Aorta (tissue), 5 donors: ENCODE measurements at regions not wholly inside any gene's neighbourhood (a gene's known extent, or its start where the extent isn't known, plus 50 kb on each side); places are given as distances from the start of the nearest gene placed in this dataset.
"Not testable (repeated sequence)": the region's sequence is repeated elsewhere in the genome, so short reads cannot be mapped to it uniquely, and the experiment has no call there.

Source experiments
- ATAC-seq: fragments of 200-7000 bp; cut with Tn5 transposase; one replicate; pipeline ENCODE4 v1.9.1; 2022; ENCODE audit warnings: moderate library complexity; ENCODE audit not compliant: low FRiP score
- DNase-seq, 2 donors: peaks; one replicate each; pipeline ENCODE4 v3.0.0-alpha.2; 2020
- H3K27ac ChIP-seq, 2 donors: one replicate each; pipeline ENCODE4 v1.5.1; 2013; ENCODE audit warnings: low read length in 2 of 2, mild to moderate bottlenecking in 2 of 2, moderate library complexity in 2 of 2, control low read depth in 1 of 2, inconsistent platforms in 1 of 2, low read depth in 1 of 2
- H3K27me3 ChIP-seq, 2 donors: one replicate each; pipeline ENCODE4 v1.6.1; 2013; ENCODE audit warnings: control low read depth in 1 of 2, low read length in 1 of 2, mild to moderate bottlenecking in 1 of 2, moderate library complexity in 1 of 2; ENCODE audit not compliant: insufficient read depth in 2 of 2, control insufficient read depth in 1 of 2
- H3K36me3 ChIP-seq, 2 donors: one replicate each; pipeline ENCODE4 v1.6.1; 2013; ENCODE audit warnings: control low read depth in 1 of 2, low read length in 1 of 2, mild to moderate bottlenecking in 1 of 2; ENCODE audit not compliant: insufficient read depth in 2 of 2, control insufficient read depth in 1 of 2
- H3K4me1 ChIP-seq, 2 donors: one replicate each; pipeline ENCODE4 v1.6.1; 2013; ENCODE audit warnings: low read length in 2 of 2, control low read depth in 1 of 2, mild to moderate bottlenecking in 1 of 2, moderate library complexity in 1 of 2; ENCODE audit not compliant: insufficient read depth in 2 of 2, control insufficient read depth in 1 of 2
- H3K4me3 ChIP-seq, 2 donors: one replicate each; pipeline ENCODE4 v1.5.1; 2013; ENCODE audit warnings: low read length in 2 of 2, control low read depth in 1 of 2, mild to moderate bottlenecking in 1 of 2
- H3K9me3 ChIP-seq: one replicate; pipeline ENCODE4 v1.6.1; 2013; ENCODE audit warnings: mild to moderate bottlenecking, low read length; ENCODE audit not compliant: control insufficient read depth
- WGBS, 2 donors: extraction: QIAGEN DNeasy Blood & Tissue Kit; methylation state at CpG; one replicate each; pipeline ENCODE4 v1.1.7; 2013; 5-methylcytosine and 5-hydroxymethylcytosine counted together
- intact Hi-C, 2 donors: fragments of 100-400 bp; cut with DNase I; formaldehyde crosslinking; loops; one replicate each; pipeline versions ENCODE4 v1.14.2 to v1.15.0; 2022
- donor health status: healthy with polysubstance abuse.
- donor health status: Bipolar disorder and iron deficiency.
- donor health status: DM: no; HTN: no; CAD: no.
- donor health status: DM: no; HTN: no; CAD: no.
- donor health status: DM: yes; HTN: yes; CAD: no.

DNA sequence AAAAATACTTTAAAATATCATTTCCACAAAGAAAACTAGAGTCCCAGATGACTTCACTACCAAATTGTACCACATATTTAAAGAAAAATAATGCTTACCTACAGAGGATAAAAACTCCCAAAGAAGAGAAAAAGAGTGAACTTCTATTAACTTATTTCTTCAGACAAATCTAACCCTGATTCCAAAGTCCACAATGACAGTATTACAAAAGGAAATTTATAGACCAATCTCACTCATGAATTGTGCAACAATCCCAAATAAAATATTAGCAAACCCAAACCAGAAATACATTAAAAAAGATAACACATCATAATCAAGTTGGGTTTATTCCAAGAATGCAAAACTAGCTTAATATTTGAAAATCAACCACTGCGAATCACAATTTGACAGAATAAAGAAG lies 161.4 kb upstream of the GALNT2 start:
- H3K4me1 ChIP-seq: no peaks in the 10 kb centered on the region
- no peak overlapping the region for H3K4me3 ChIP-seq

GRCh38 chr1:229907884-229908638 lies 159.0 kb upstream of the GALNT2 start:
- Histone ChIP-seq H3K4me1 (no peaks in the 10 kb centered on the region), H3K27ac (no peak overlapping the region), H3K9me3 (peaks cover 4% of the 10 kb centered on the region), H3K36me3 (no peaks in the 10 kb centered on the region), H3K4me3 (no peak overlapping the region), H3K27me3 (peaks cover 0 to 2% of the 10 kb centered on the region in 2 donors)
- ATAC-seq (no peak), DNase-seq (no peak)
- intact Hi-C loops: no loop called here
- WGBS, 2 donors: 72 to 75% methylated on average over 7 of the region's 7 CpGs

More for the DNA sequence above, 161.4 kb upstream of the GALNT2 start:
- WGBS, 2 donors: 36 to 71% methylated on average over 1 of the region's 1 CpG
- peaks cover 5% of the 10 kb centered on the region for H3K9me3 ChIP-seq
- H3K27ac ChIP-seq: no peak overlapping the region
- H3K36me3 ChIP-seq: no peaks in the 10 kb centered on the region
- intact Hi-C loops: no loop called here
- H3K27me3 ChIP-seq: peaks cover 0 to 2% of the 10 kb centered on the region in 2 donors
- DNase-seq: no peak
- no peak for ATAC-seq

- H3K9me3 ChIP-seq: peaks cover 4% of the 10 kb centered on the region
- no peak overlapping the region for H3K4me3 ChIP-seq
- 94 to 96% methylated on average over 4 of the region's 4 CpGs for WGBS, 2 donors
- ATAC-seq: no peak
- DNase-seq: no peak
- H3K4me1 ChIP-seq: no peaks in the 10 kb centered on the region
- peaks cover 0 to 2% of the 10 kb centered on the region in 2 donors for H3K27me3 ChIP-seq
- intact Hi-C loops: no loop called here
- H3K27ac ChIP-seq: no peak overlapping the region
- H3K36me3 ChIP-seq: no peaks in the 10 kb centered on the region
Observed at GRCh38 chr1:229908689-229909088, 158.3 kb upstream of the GALNT2 start.

DNA sequence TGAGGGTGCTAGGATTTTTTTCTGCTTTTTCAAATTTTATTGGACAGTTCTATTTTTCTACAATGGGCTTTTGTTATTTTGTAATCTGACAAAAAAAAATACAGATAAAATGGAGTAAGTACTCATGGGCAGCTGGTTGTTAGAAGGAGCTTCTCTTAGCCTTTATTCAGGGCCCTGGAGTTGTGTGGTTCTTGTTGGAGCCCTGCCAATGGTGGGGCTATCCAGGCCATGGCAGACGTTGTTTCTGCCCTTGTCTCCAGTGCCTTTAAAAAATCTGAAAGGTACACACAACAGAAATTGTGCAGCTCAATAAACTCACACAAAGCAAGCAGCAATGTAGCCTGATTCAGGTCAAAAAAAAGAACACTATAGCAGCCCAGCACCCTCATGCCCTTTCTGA lies 153.5 kb upstream of the GALNT2 start:
- Histone ChIP-seq H3K4me1 (no peaks in the 10 kb centered on the region), H3K4me3 (no peak overlapping the region), H3K36me3 (no peaks in the 10 kb centered on the region), H3K27me3 (peaks cover 0 to under 1% of the 10 kb centered on the region in 2 donors), H3K9me3 (peaks cover 4% of the 10 kb centered on the region), H3K27ac (no peak overlapping the region)
- WGBS, 2 donors: 7 to 11% methylated on average over 1 of the region's 1 CpG
- ATAC-seq (no peak), DNase-seq (no peak)
- intact Hi-C loops: no loop called here

DNA sequence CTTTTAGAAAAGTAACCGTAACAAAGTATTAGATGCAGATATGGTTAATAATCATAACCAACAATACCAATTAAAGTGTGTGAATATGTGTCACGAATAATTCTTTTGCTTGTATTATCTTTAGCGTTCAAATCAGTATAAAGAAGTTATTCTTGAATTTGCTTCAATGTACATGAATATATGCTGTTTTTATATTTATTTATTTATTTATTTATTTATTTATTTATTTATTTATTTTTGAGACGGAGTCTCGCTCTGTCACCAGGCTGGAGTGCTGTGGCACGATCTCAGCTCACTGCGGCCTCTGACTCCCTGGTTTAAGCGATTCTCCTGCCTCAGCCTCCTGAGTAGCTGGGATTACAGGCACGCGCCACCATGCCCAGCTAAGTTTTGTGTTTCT lies 147.6 kb upstream of the GALNT2 start:
- 96 to 99% methylated on average over 10 of the region's 10 CpGs for WGBS, 2 donors
- H3K4me1 ChIP-seq, DNase-seq, H3K9me3 ChIP-seq, ATAC-seq, H3K27me3 ChIP-seq, intact Hi-C loops, H3K36me3 ChIP-seq, H3K4me3 ChIP-seq, H3K27ac ChIP-seq: not testable (repeated sequence)

- H3K27ac ChIP-seq: no peak overlapping the region
- H3K27me3 ChIP-seq: no peaks in the 10 kb centered on the region
- intact Hi-C loops: no loop called here
- ATAC-seq (no peak), DNase-seq (no peak)
- 98 to 99% methylated on average over 2 of the region's 2 CpGs for WGBS, 2 donors
- H3K4me1 ChIP-seq: no peaks in the 10 kb centered on the region
- no peaks in the 10 kb centered on the region for H3K36me3 ChIP-seq
- H3K4me3 ChIP-seq: no peak overlapping the region
- H3K9me3 ChIP-seq: no peaks in the 10 kb centered on the region
Observed at GRCh38 chr1:229920683-229921082, 146.4 kb upstream of the GALNT2 start.

- 90 to 94% methylated on average over 7 of the region's 7 CpGs for WGBS, 2 donors
- Histone ChIP-seq H3K27ac (no peak overlapping the region), H3K9me3 (no peaks in the 10 kb centered on the region), H3K4me3 (no peak overlapping the region), H3K4me1 (no peaks in the 10 kb centered on the region), H3K27me3 (no peaks in the 10 kb centered on the region), H3K36me3 (no peaks in the 10 kb centered on the region)
- DNase-seq: no peak
- ATAC-seq: no peak
- intact Hi-C loops: no loop called here
Observed at GRCh38 chr1:229922249-229922648, 144.8 kb upstream of the GALNT2 start.

DNA sequence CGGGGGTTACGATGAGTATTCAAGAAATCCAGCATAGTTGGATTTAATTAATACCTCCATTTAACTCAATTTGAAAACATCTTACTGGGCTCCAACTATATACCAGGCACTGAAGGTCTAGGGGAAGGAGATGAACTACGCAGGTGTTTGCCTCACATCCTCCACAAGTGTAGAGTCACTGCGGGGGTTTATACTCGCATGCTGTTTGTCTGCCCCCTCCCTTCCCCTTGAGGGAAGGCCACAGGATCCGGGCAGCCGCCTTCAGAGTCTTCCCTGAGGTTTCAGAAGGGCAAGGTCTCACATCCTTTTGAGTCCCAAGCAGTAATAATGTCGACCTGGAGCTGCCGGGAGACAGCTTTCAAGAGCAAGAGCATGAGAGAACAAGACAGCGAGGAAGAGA lies 142.4 kb upstream of the GALNT2 start:
- Histone ChIP-seq H3K27me3 (no peaks in the 10 kb centered on the region), H3K4me1 (no peaks in the 10 kb centered on the region), H3K36me3 (no peaks in the 10 kb centered on the region), H3K4me3 (no peak overlapping the region), H3K9me3 (no peaks in the 10 kb centered on the region), H3K27ac (no peak overlapping the region)
- ATAC-seq: no peak
- DNase-seq: no peak
- intact Hi-C loops: no loop called here
- WGBS, 2 donors: 91 to 94% methylated on average over 10 of the region's 10 CpGs

DNA sequence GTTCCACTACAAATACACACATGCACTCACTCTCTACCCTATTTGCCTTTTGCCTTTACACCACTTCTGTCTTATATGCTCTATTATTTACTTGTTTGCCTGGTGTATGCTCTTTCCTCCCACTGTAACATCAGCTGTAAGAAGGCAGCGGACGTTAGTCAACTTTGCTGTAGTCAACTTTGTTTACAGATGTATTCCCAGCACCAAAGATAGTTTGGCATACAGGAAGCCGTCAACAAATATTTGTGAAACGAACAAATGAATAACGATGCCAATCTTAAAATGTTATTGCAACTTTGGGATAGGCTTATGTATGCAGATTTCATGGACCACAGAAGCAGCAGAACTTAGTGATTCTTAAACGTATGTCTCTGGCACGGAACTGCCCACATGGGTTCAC lies 138.3 kb upstream of the GALNT2 start:
- no peak overlapping the region for H3K4me3 ChIP-seq
- H3K4me1 ChIP-seq: no peaks in the 10 kb centered on the region
- no peak overlapping the region for H3K27ac ChIP-seq
- H3K27me3 ChIP-seq: no peaks in the 10 kb centered on the region
- intact Hi-C loops: no loop called here
- no peaks in the 10 kb centered on the region for H3K36me3 ChIP-seq
- ATAC-seq: no peak
- no peak for DNase-seq
- no peaks in the 10 kb centered on the region for H3K9me3 ChIP-seq
- 92 to 93% methylated on average over 7 of the region's 7 CpGs for WGBS, 2 donors
